SK-N-SH (cell line): ENCODE measurements at regions not wholly inside any gene's neighbourhood (a gene's known extent, or its start where the extent isn't known, plus 50 kb on each side); places are given as distances from the start of the nearest gene placed in this dataset.

Experiments used
- CTCF ChIA-PET: fragments of 300-600, 350-600 bp; formaldehyde crosslinking; extraction: SDS; loops from one replicate; lab custom pipeline; 2021; lab: Yijun Ruan, JAX
- POLR2A ChIA-PET: fragments of 350-600 bp; sonication (Branson Sonifier 250); formaldehyde crosslinking; extraction: SDS; loops from one replicate; lab custom pipeline; 2020; ENCODE audit warnings: antibody characterized with exemption, inconsistent platforms; lab: Yijun Ruan, JAX
- DNase-seq: peaks from one replicate; pipeline ENCODE4 v3.0.0; 2012
- H2AFZ ChIP-seq: fragments of 200-600 bp; sonication (generic); 2 replicates; pipeline ENCODE4 v1.8.1; 2016; ENCODE audit warnings: antibody characterized with exemption, mild to moderate bottlenecking, low read depth
- H3F3A ChIP-seq: fragments of 200-600 bp; sonication (generic); replicated peaks from 2 replicates; pipeline ENCODE3; 2016; ENCODE audit warnings: antibody characterized with exemption, mild to moderate bottlenecking; ENCODE audit not compliant: insufficient read depth
- H3K27ac ChIP-seq, 2 experiments: fragments of 200-500 bp in 1 of 2; fragments of 200-600 bp in 1 of 2; sonication (Bioruptor generic) in 1 of 2; sonication (generic), shearing (Covaris generic) in 1 of 2; 2 replicates each; pipeline versions ENCODE4 v1.5.1 to v1.6.1; 2014 to 2016; ENCODE audit warnings: low read depth in 2 of 2, inconsistent platforms in 1 of 2, low read length in 1 of 2, mild to moderate bottlenecking in 1 of 2, mixed read lengths in 1 of 2
- H3K27me3 ChIP-seq: fragments of 200-600 bp; sonication (generic), shearing (Covaris generic); 2 replicates; pipeline ENCODE4 v1.6.1; 2016; ENCODE audit warnings: mixed run types; ENCODE audit not compliant: insufficient read depth
- H3K36me3 ChIP-seq, 2 experiments: fragments of 200-500 bp in 1 of 2; fragments of 200-600 bp in 1 of 2; sonication (Bioruptor generic) in 1 of 2; sonication (generic) in 1 of 2; replicated peaks in 1 of 2; 2 replicates each; pipeline versions ENCODE3 to v1.5.1; 2014 to 2016; ENCODE audit warnings: low read length in 1 of 2, mild to moderate bottlenecking in 1 of 2; ENCODE audit not compliant: insufficient read depth in 2 of 2, control insufficient read depth in 1 of 2
- H3K4me1 ChIP-seq, 2 experiments: fragments of 200-500 bp in 1 of 2; fragments of 200-600 bp in 1 of 2; sonication (Bioruptor generic) in 1 of 2; sonication (generic), shearing (Covaris generic) in 1 of 2; 2 replicates each; pipeline versions ENCODE4 v1.5.1 to v1.6.1; 2014 to 2016; ENCODE audit warnings: low read depth in 1 of 2, low read length in 1 of 2, mixed run types in 1 of 2; ENCODE audit not compliant: insufficient read depth in 2 of 2, control insufficient read depth in 1 of 2
- H3K4me2 ChIP-seq: fragments of 200-600 bp; sonication (generic), shearing (Covaris generic); 2 replicates; pipeline ENCODE4 v1.6.1; 2017; ENCODE audit warnings: mixed run types
- H3K4me3 ChIP-seq, 2 experiments: fragments of 200-500 bp in 1 of 2; fragments of 200-600 bp in 1 of 2; sonication (Bioruptor generic) in 1 of 2; sonication (generic), shearing (Covaris generic) in 1 of 2; 2 replicates each; pipeline versions ENCODE4 v1.5.1 to v1.8.1; 2014 to 2016; ENCODE audit warnings: low read depth in 2 of 2, inconsistent platforms in 1 of 2, low read length in 1 of 2, mild to moderate bottlenecking in 1 of 2, mixed read lengths in 1 of 2, moderate library complexity in 1 of 2
- H3K79me2 ChIP-seq: fragments of 200-600 bp; sonication (generic); 2 replicates; pipeline ENCODE4 v1.8.1; 2017; ENCODE audit warnings: mild to moderate bottlenecking; ENCODE audit not compliant: insufficient read depth
- H3K9ac ChIP-seq: fragments of 200-600 bp; sonication (generic); 2 replicates; pipeline ENCODE4 v1.6.1; 2017; ENCODE audit warnings: mixed run types
- H3K9me2 ChIP-seq: fragments of 200-600 bp; sonication (generic); 2 replicates; pipeline ENCODE4 v1.6.1; 2017; ENCODE audit warnings: mixed run types
- H3K9me3 ChIP-seq: fragments of 200-600 bp; sonication (generic); 2 replicates; pipeline ENCODE4 v1.6.1; 2017; ENCODE audit warnings: mixed run types, mild to moderate bottlenecking, moderate library complexity
- H4K20me1 ChIP-seq: fragments of 200-600 bp; sonication (generic); 2 replicates; pipeline ENCODE4 v1.6.1; 2017; ENCODE audit warnings: mild to moderate bottlenecking, mixed run types; ENCODE audit not compliant: insufficient read depth
- CHD2 ChIP-seq: fragments of 150-350 bp; IDR thresholded peaks from 2 replicates; pipeline ENCODE4 v1.6.1; 2018; ENCODE audit warnings: low read length; ENCODE audit not compliant: partially characterized antibody
- ELF1 ChIP-seq: IDR thresholded peaks from 2 replicates; pipeline ENCODE4 v1.4.0; 2012
- EZH2phosphoT487 ChIP-seq: fragments of 200-600 bp; sonication (generic); IDR thresholded peaks from 2 replicates; pipeline ENCODE4 v1.6.1; 2017; ENCODE audit warnings: low read depth, mixed run types, mild to moderate bottlenecking, antibody characterized with exemption, moderate library complexity, borderline replicate concordance
- GABPA ChIP-seq: IDR thresholded peaks from 2 replicates; pipeline ENCODE4 v1.4.0; 2012; ENCODE audit warnings: low read depth, mild to moderate bottlenecking
- GATA2 ChIP-seq: sonication (generic); formaldehyde crosslinking; IDR thresholded peaks from 2 replicates; pipeline ENCODE4 v1.5.0; 2020; ENCODE audit warnings: mild to moderate bottlenecking, missing genetic modification reagents
- MEF2A ChIP-seq: IDR thresholded peaks from 2 replicates; pipeline ENCODE4 v1.4.0; 2012; ENCODE audit warnings: low read depth, borderline replicate concordance
- MXI1 ChIP-seq: IDR thresholded peaks from 2 replicates; pipeline ENCODE4 v1.6.1; 2012; ENCODE audit warnings: mild to moderate bottlenecking, low read depth, low read length, improper control_type of control experiment
- NRF1 ChIP-seq: IDR thresholded peaks from 2 replicates; pipeline ENCODE4 v1.6.1; 2012; ENCODE audit warnings: low read depth, mild to moderate bottlenecking, low read length
- POLR2AphosphoS5 ChIP-seq: IDR thresholded peaks from 2 replicates; pipeline ENCODE4 v1.6.1; 2012; ENCODE audit warnings: low read depth, low read length
- RAD21 ChIP-seq: IDR thresholded peaks from 2 replicates; pipeline ENCODE4 v1.6.1; 2012; ENCODE audit warnings: mild to moderate bottlenecking, low read length
- RXRA ChIP-seq: IDR thresholded peaks from 2 replicates; pipeline ENCODE4 v1.4.0; 2012; ENCODE audit warnings: low read depth, mild to moderate bottlenecking, borderline replicate concordance
- SIN3A ChIP-seq: IDR thresholded peaks from 2 replicates; pipeline ENCODE4 v1.6.1; 2012; ENCODE audit warnings: low read depth, mild to moderate bottlenecking, low read length, moderate library complexity, borderline replicate concordance
- TAF1 ChIP-seq: IDR thresholded peaks from 2 replicates; pipeline ENCODE4 v1.6.1; 2012; ENCODE audit warnings: low read depth, mild to moderate bottlenecking, low read length, moderate library complexity, borderline replicate concordance
- TEAD4 ChIP-seq: IDR thresholded peaks from 2 replicates; pipeline ENCODE4 v1.4.0; 2012; ENCODE audit warnings: mild to moderate bottlenecking, borderline replicate concordance; ENCODE audit not compliant: insufficient read depth
- whole genome bisulfite sequencing: methylation state at CpG from one replicate; pipeline ENCODE4 v1.1.6; 2017; ENCODE audit warnings: low lambda C conversion rate; 5-methylcytosine and 5-hydroxymethylcytosine counted together
- TF ChIP-seq, protein P1 (sequence below): fragments of 200-600 bp; sonication (generic); IDR thresholded peaks from 2 replicates; pipeline ENCODE4 v1.6.1; 2017; ENCODE audit warnings: antibody characterized with exemption, mild to moderate bottlenecking, moderate library complexity
- TF ChIP-seq, protein P2 (sequence below): IDR thresholded peaks from 2 replicates; pipeline ENCODE4; 2012
- TF ChIP-seq, protein P3 (sequence below): IDR thresholded peaks from 2 replicates; pipeline ENCODE4 v1.4.0; 2012; ENCODE audit warnings: low read depth, borderline replicate concordance

DNA sequence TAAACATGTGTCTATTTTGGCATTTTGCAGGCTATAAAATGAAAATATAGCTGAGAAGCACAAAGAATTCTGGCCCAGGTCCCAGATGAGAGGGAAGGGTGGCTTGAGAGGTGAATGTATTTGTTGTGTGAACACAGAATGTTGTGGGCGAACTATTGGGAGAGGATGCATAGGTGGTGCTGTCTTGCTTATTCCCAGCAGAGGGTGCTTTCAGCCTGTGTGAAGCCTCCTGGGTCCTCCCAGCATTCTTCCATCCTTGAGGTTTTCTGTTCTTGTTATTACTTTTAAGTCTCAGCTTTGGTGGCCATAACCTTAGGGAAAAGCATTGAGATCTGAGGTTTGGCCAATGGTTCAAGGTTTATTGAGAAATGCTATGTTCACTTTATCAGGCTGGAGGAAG is 108.7 kb upstream of the SNX19 start:
- Histone ChIP-seq H4K20me1 (no peaks in the 10 kb centered on the region), H3K9me3 (no peaks in the 10 kb centered on the region), H2AFZ (no peak overlapping the region), H3K4me1 (no peaks in the 10 kb centered on the region; a peak in 1 of 4 replicates), H3K27ac (no peak overlapping the region), H3K9ac (no peak overlapping the region), H3K4me2 (no peak overlapping the region), H3F3A (no peaks in the 10 kb centered on the region), H3K27me3 (no peaks in the 10 kb centered on the region), H3K79me2 (no peaks in the 10 kb centered on the region), H3K4me3 (no peak overlapping the region), H3K36me3 (no peaks in the 10 kb centered on the region), H3K9me2 (no peaks in the 10 kb centered on the region)
- CTCF ChIA-PET, result interaction anchor here (0.6 to 1.4 kb wide), 6 partner anchors 10 to 645 kb away, joined by 3 to 9 read pairs (median 4); partner anchors contain the start of gene SNX19
- peak; percentile 24 for DNase-seq
- 42% methylated on average over 1 of the region's 1 CpG for WGBS
- POLR2A ChIA-PET, result no interaction called here
- TF ChIP-seq RXRA (no peak), RAD21 (peak; percentile 53), TEAD4 (no peak), MXI1 (no peak), CHD2 (no peak), NRF1 (no peak)
- TF ChIP-seq, protein P1, sequence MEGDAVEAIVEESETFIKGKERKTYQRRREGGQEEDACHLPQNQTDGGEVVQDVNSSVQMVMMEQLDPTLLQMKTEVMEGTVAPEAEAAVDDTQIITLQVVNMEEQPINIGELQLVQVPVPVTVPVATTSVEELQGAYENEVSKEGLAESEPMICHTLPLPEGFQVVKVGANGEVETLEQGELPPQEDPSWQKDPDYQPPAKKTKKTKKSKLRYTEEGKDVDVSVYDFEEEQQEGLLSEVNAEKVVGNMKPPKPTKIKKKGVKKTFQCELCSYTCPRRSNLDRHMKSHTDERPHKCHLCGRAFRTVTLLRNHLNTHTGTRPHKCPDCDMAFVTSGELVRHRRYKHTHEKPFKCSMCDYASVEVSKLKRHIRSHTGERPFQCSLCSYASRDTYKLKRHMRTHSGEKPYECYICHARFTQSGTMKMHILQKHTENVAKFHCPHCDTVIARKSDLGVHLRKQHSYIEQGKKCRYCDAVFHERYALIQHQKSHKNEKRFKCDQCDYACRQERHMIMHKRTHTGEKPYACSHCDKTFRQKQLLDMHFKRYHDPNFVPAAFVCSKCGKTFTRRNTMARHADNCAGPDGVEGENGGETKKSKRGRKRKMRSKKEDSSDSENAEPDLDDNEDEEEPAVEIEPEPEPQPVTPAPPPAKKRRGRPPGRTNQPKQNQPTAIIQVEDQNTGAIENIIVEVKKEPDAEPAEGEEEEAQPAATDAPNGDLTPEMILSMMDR, result peak; percentile 27

DNA sequence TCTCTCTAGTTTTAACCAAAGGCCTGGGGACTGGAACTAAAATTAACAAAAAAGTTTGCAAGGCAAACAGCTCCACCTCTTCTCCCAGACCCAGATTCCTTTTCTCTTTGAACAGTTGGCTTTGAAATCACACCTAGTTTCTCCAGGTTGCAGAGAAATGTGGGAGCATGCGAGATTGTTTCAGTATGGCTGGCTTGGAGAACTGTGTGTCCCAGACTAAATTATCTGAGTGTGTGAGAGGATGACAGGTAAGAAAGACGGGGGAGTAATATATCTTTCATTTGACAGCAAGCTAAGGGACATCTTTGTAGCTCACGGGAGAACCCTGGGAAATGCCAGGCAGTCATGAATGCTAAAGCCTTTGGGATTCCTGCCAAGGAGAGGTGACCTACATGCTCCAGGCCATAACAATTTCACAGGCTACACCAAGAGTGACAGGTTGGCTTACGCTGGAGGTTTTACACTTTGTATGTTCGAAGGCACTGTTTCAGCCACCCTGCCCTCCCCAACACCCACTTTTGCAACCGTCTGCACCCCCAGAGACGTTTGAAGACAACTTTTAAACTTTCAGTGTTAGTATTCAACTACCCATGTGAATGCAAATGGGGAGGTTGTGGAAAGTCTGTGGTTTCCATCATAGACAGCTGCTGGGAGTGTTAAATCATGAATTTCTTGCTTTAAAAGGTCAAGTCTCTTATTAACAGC is 109.3 kb upstream of the SNX19 start:
- Histone ChIP-seq H3F3A (no peaks in the 10 kb centered on the region), H3K9ac (no peak overlapping the region), H3K27me3 (no peaks in the 10 kb centered on the region), H3K9me2 (no peaks in the 10 kb centered on the region), H3K79me2 (no peaks in the 10 kb centered on the region), H3K36me3 (no peaks in the 10 kb centered on the region), H3K9me3 (no peaks in the 10 kb centered on the region), H3K4me2 (no peak overlapping the region), H3K27ac (no peak overlapping the region), H2AFZ (no peak overlapping the region), H4K20me1 (no peaks in the 10 kb centered on the region), H3K4me1 (no peaks in the 10 kb centered on the region; a peak in 1 of 4 replicates), H3K4me3 (no peak overlapping the region)
- TF ChIP-seq, protein P2, sequence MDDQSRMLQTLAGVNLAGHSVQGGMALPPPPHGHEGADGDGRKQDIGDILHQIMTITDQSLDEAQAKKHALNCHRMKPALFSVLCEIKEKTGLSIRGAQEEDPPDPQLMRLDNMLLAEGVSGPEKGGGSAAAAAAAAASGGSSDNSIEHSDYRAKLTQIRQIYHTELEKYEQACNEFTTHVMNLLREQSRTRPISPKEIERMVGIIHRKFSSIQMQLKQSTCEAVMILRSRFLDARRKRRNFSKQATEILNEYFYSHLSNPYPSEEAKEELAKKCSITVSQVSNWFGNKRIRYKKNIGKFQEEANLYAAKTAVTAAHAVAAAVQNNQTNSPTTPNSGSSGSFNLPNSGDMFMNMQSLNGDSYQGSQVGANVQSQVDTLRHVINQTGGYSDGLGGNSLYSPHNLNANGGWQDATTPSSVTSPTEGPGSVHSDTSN, result no peak
- TF ChIP-seq GATA2 (CRISPR knock-in tag) (no peak), GABPA (no peak), ELF1 (no peak), TAF1 (no peak), MEF2A (no peak), TEAD4 (no peak), SIN3A (no peak), POLR2AphosphoS5 (no peak), EZH2phosphoT487 (no peak)
- TF ChIP-seq, protein P3, sequence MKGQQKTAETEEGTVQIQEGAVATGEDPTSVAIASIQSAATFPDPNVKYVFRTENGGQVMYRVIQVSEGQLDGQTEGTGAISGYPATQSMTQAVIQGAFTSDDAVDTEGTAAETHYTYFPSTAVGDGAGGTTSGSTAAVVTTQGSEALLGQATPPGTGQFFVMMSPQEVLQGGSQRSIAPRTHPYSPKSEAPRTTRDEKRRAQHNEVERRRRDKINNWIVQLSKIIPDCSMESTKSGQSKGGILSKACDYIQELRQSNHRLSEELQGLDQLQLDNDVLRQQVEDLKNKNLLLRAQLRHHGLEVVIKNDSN, result no peak
- POLR2A ChIA-PET, result no interaction called here
- no peak for DNase-seq
- CTCF ChIA-PET, result interaction anchor here (0.6 to 1.4 kb wide), 6 partner anchors 10 to 645 kb away, joined by 3 to 9 read pairs (median 4); partner anchors contain the start of gene SNX19
- 10% methylated on average over 7 of the region's 7 CpGs for WGBS
